HG02571 (cell line): ENCODE measurements at regions not wholly inside any gene's neighbourhood (a gene's known extent, or its start where the extent isn't known, plus 50 kb on each side); places are given as distances from the start of the nearest gene placed in this dataset.
A peak's percentile ranks its signal among the peaks of the same experiment; 100 is the strongest.
"Not testable (repeated sequence)": the region's sequence is repeated elsewhere in the genome, so short reads cannot be mapped to it uniquely, and the experiment has no call there.

ENCODE experiments used
- ATAC-seq: cut with Tn5 transposase; IDR thresholded peaks from one replicate; pipeline ENCODE4 v1.9.1; 2021; ENCODE audit warnings: mild to moderate bottlenecking, moderate library complexity; ENCODE audit not compliant: unreplicated experiment

DNA sequence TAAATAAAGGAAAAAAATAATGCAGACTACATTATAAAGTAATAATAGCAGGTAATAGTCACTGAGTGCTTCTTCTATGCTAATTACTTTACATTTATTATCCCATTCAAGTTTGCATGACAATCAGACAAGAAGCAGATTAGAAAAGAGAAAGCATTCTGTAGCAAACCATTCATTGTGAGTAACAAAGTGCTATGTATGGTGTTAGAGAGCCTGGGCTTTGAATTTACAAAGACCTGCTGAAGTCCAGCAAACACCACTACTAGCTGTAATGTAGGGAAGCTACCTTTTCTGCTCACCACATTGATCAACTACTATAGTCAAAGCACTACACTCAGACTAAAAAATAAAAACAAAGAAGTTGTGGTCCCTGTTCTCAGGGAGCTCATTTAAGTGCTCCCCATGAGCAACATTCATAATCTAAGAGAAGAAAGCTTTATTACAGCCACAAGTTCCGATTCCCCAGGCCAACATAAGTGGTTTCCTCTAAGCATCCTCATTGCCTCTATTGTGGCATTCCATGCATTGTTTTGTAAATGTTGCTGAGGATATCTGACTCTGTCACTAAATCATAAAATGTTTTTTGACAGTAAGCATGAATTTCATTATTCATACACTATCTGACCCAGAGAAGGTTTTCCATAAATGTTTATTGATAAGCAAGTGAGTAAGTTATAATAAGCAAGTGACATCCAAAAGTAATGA is 108.5 kb downstream of the FOXD4L6 start:
- not testable (repeated sequence) for ATAC-seq

DNA sequence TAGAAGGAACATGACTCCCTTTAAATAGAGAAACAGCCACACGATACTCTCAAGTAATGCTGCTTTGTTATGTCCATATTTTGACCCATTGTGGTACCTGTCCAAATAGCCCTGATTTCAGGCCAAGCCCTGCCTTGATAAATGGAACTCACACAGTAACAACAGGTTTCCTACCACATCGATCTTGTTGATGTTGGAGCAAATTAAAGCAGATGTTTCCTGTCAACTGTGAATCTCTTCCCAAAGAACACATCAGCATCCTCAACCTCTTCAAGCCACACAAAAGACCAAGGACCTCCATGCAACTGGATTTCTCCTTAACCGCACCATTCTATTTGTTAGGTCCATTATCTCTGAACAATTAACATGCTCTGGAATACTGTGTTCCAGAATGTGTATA is 109.5 kb downstream of the FOXD4L6 start:
- not testable (repeated sequence) for ATAC-seq

DNA sequence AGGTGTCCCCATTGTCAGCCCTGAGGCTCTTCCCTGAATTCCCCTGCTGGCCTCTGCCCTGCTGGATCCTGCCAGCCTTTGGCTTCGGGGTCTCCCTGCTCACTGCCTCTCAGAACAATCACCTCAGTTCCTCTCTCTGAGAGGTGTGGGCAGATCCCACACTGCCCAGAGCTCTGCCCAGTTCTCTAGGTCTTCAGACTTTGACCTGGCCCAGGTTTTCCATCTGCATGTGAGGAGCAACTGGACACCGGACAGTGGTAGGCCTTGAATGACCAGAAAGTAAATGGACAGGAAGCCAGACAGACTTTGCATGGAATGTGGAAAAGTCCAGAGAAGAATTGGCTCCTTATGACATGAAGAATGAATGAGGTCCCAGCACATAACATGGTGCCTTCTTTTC is 111.8 kb downstream of the FOXD4L6 start:
- not testable (repeated sequence) for ATAC-seq

DNA sequence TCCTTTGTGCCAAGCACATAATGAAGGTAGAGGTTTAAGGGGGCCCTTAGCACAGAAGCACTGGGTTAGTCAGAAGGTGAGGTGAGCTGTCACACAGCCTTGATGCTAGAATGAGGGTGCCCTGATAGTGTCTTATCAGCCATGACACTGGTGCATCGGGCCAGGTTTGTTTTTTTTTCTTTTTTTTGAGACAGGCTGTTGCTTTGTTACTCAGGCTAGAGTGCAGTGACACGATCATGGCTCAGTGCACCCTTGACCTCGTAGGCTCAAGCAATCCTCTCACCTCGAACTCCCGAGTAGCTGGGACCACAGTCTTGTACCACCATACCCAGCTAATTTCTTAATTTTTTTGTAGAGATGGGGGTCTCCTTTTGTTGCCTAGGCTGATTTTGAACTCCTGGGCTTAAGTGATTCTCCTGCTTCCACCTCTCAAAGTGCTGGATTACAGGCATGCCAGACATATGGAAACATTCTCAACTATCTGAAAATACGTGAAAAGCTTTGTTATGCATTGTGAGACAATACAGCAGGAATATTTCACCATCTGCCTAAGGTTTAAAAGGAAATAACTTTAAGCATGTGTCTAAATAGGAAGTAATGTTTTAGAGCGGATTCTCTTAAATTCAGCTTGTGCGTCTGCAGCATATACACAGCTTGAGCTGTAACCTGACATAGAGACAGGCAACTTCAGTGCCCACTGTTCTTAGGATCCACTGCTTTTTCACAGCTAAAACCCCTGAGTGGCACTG is 128.4 kb downstream of the FOXD4L6 start:
- ATAC-seq = not testable (repeated sequence)

DNA sequence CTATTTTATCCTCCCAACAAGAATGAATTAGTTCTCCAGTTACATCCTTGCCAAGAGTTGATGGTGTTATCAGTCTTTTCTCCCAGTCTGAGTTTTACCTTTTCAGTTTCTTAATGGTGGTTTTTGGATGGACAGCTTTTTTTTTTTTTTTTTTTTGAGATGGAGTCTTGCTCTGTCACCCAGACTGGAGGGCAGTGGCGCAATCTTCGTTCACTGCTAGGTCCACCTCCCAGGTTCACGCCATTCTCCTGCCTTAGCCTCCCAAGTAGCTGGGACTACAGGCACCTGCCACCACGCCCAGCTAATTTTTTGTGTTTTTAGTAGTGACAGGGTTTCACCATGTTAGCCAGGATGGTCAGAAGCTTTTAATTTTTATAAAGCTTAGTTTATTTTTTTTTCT is 133.0 kb downstream of the FOXD4L6 start:
- ATAC-seq = not testable (repeated sequence)

DNA sequence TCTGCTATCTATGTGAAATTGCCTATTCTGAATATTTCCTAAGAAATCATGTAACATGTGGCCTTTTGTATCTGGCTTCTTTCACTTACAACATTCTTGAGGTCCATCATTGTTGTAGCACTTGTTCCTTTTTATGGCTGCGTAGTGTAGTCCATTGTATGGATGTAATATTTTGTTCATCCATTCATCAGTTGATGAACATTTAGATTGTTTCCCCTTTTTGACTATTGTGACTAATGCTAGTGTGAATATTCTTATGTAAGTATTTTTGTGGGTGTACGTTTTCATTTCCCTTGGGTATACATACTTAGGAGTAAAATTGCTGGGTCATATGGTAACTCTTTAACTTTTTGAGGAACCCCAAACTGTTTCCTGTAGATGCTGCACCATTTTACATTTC is 134.6 kb downstream of the FOXD4L6 start:
- ATAC-seq = not testable (repeated sequence)

DNA sequence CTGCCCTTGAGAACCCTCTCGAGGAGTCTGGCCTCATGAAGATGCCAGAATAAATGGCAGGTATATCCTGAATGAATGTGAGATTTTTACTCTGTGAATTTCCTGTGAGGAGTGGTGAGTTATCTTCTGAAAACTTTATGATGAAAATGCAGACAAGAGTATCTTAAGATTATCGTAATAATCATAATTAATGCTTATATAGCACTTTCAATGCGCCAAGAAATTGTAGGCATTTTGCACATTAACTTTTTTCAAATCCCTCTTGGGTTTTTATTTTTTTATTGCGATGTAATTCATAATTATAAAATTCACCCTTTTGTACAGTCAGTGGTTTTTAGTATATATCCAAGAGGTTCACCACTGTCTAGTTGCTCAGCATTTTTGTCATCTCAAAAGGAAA is 135.1 kb downstream of the FOXD4L6 start:
- not testable (repeated sequence) for ATAC-seq

DNA sequence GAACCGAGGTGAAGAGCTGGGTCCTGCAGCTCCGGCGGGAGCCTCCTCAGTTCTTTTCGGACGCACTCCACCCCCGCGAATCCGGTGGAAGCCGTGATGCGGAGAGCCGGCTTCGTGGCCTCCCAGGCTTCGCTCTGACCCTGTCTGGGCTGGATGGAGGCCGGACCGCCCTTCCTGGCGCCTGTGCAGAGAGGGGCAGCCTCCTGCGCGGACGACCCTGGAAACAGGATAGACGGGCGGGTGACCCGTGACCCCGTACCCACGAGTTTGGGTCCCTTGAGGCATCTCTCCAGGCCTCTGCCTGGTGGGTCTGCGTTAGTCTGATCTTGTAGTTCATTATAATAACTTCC is 136.0 kb downstream of the FOXD4L6 start:
- ATAC-seq = peak; percentile 27

DNA sequence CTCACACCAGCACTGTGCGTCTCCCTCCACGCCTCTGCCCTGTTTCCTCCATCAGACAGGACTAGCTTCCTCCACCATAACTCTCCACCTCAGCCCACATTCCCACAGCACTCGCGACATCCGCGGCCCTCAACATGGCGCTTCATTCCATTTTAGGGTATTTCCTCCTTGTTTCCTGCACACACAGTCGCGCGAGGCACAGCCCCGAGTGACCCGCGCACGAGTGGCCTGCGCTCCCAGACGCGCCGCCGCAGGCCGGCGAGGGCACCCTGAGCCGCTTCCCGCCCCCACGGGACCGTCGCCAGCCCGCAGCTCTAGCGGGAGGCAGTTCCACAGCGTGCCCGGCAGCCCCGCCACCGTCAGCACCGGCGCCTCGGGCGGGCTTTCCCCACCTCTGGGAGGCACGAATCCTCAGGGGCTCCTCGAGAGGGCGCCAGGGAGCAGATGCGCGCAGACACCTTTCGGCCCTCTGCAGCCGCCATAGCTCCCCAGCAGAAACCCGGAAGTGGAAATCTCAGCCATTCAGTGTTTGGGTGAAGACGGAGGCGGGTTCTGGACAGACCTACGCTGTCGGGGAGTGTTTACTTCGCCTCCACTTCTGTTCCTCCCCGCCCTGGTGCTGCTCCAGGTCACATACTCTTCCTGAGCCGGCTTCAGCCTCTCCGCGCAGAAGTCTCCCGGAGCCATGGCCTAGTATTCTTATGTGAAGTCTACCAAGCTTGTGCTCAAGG is 136.6 kb downstream of the FOXD4L6 start:
- peak; percentile 100 for ATAC-seq

DNA sequence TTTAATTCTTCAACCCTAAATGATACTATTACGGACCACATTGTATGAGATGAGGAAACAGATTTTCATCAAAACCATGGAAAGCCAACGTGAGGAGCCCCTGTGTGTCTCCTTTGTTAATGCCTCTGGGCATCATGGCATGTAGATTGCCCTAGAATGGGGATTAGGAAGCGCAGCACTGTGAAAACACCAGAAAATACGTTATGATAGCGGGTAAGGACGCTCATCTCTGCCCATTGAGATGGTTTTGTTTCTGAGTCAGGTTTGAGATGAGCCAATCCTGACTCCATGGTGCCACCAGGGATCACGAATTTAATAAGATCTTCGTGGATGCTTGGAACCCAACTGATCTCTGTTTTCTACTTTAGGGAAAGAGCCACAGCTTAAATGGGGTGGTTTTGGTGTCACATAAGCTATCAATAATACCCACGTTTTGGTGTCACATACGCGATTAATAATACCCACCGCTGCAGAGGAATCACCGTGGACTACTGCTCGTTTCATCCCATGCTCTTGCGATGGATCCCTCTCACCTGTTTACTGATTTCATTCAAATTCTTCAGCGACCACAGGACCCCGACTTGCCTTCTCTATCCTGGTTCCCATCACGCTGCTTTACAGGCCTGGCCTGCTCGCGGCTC is 137.3 kb downstream of the FOXD4L6 start:
- not testable (repeated sequence) for ATAC-seq

DNA sequence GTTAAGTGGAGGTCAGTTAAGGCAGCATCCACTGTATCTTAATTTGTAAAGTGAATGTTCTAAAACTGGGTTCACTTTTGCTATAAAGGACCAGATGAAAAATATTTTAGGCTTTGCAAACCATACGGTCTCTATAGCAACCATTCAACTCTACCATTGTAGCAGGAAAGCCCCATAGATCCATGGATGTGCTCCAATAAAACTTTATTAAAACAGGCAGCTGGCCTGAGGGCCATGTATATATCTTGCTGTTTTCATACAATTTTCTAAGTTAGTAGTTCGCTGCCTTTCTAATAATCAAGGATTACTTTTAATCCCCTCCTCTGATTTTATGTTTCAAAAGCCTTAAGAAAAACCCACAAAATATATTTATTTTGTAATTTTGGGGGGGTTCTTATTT is 142.1 kb downstream of the FOXD4L6 start:
- not testable (repeated sequence) for ATAC-seq

DNA sequence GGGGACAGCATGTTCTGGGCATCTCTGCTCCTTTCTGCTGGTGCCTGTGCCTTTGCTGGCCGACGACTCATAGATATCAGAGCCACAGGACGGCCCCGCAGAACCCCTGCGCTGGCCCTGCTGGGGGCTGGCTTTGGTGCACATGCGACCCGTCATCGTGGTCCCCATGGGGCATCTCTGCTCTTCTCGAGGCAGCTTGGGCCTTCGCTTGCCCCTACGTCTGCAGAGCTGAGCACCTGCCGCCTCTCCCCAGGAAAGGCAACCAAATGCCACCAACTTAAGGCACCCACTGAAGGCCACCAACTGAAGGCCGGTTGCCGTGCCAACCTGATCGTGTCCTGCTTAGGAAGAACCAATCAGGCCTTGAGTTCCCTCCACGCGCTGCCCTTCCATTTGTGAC is 153.1 kb downstream of the FOXD4L6 start:
- not testable (repeated sequence) for ATAC-seq

DNA sequence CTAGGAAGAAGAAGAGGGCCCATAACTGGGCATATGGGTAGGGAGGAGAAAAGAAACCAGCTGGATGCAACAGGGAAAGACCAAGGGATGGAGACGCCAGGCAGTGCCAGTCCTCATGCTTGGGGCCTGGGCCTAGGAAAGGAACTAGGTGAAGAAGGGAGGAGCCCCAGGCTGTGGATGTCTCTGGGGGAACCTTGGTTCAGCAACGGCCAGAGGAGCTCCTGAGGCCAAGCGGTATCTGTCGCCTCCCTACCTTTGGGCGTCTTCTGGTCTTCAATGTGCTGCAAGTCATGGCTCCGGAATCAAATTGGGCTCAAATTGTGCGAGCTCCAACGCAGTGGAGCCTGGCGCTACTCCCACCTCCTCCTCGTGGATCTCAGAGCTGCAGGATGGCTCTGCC is 153.6 kb downstream of the FOXD4L6 start:
- not testable (repeated sequence) for ATAC-seq

DNA sequence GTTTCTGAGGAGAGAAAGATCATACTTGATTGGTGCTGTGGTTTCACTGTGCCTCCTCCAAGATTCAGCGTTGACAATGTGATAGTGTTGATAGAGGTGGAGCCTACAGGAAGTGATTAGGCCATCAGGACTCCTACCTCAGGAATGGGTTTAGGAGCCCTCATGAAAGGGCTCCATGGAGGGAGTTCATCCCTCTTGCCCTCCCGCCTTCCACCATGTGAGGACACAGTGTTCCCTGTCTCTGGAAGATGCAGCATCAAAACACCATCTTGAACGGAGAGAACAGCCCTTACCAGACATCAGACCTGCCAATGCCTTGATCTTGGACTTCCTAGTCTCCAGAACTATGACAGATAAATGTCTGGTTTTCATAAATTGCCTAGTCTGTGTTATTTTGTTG is 156.7 kb downstream of the FOXD4L6 start:
- ATAC-seq = not testable (repeated sequence)

DNA sequence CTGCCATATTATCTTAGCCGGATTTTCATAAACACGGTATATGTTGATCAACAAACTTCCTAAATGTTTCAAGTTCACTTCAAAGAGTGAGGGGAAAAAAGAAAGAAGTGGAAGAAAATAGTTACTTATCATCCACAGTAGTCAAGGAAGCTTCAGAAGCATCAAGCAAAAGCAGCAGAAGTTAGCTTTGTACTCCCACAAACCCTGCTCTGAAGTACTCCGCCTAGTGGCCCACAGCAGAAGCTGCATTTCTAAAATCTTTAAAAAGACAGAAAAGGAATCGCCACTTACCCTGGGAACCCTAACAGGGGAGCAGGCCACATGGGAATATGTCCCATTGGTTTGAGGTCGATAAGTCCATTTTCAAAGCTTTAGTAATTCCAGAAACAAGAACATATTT is 158.1 kb downstream of the FOXD4L6 start:
- not testable (repeated sequence) for ATAC-seq

DNA sequence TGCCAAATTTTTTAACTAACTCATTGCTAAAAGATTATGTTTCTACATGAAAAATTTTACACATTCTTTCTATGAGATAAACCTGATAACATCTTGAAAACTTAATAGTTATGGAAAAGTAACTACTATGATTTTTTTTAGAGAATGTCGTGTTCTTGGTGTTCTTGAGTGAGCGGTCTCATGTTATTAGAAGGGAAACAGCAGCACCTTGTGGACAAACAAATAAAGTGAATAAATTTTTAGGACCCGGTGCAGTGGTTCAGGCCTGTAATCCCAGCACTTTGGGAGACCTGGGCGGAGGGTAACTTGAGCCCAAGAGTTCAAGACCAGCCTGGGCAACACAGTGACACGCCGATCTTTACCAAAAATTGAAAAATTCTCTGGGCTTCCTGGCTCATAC is 166.0 kb downstream of the FOXD4L6 start:
- ATAC-seq = not testable (repeated sequence)

DNA sequence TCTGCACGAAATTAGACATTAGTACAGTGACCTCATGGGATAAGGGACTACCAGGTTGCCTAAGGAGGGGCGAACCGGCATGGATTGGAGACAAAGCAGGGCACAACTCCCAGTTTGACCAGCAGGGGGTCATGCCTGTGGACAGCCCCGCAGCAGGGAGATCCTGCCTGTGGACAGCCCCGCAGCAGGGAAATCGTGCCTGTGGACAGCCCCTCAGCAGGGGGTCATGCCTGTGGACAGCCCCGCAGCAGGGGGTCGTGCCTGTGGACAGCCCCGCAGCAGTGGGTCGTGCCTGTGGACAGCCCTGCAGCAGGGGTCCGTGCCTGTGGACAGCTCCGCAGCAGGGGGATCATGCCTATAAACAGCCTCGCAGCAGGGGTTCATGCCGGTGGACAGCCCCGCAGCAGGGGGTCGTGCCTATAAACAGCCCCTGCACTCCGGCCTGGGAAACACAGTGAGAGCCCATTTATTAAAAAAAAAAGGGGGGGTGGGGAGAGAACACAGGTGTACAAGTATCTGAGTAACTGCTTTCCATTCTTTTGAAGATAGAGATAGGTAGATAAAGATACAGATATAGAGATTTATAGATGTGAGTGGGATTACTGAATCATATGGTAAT is 176.5 kb downstream of the FOXD4L6 start:
- not testable (repeated sequence) for ATAC-seq

DNA sequence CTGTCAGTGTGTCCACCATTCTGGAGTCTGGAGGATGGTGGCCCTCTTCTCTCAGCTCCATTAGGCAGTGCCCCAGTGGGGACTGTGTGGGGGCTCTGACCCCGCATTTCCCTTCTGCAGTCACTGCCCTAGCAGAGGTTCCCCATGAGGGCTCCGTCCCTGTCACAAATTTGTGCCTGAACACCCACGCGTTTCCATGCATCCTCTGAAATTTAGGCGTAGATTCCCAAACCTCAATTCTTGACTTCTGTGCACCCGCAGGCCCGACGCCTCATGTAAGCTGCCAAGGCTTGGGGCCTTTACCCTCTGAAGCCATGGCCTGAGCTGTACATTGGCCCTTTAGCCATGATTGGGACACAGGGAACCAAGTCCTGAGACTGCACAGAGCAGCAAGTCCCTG is 182.3 kb downstream of the FOXD4L6 start:
- ATAC-seq = not testable (repeated sequence)

DNA sequence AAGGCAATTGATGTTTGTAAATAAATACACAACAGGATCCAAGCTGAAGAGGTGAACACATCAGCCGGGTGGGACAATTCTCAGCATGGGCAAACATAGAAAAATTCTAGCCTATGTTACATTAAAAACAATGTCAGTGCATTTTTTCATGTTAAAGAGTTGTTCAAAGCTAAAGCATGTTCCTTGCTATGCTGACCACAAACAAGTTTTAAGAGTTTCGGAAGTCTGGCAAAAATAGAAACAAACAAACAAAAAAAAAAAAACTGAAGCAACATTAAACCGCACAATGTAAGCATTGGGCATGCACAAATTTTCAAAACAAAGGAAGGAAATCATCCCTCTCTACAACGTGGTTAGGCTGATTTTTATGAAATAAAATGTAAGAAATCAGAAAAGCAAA is 185.8 kb downstream of the FOXD4L6 start:
- not testable (repeated sequence) for ATAC-seq

DNA sequence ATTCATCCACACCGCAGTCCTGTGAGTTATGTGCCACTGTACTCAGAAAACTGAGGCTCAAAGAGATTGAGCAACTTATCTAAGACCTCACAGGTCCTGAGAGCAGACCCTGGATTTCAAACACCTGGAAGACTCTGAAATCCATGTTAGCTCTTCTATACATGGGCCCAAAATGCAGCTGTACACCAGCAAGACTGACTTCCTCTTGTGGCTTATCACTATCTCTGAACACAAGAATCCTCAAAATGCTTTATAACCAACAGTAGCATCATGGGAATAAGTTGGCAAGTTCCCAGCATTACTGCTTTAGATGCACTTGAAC is 188.6 kb downstream of the FOXD4L6 start:
- not testable (repeated sequence) for ATAC-seq
